ENCODE measurements at regions not wholly inside any gene's neighbourhood (a gene's known extent, or its start where the extent isn't known, plus 50 kb on each side); places are given as distances from the start of the nearest gene placed in this dataset.

DNA sequence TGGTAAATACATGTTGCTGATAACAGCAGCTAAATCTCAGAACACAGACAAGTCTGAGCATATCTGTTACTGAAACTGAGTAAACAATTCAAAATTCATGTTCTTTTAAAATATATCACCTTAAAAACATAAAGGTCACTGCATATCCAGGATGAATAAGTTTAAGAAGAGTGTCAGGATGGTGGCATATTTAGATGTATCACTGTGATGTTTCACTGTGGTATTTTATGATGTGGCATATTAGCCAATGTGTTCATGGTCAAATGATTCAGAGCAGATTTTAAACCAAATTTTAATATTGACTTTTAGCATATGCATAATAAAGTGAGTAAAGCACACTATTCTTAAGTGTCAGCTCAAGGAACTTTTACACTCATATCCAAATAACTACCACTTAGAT lies 346.4 kb upstream of the DPPA4 start:
- H3K27ac ChIP-seq = no peak overlapping the region
- H3K4me3 ChIP-seq = no peak overlapping the region
- no peaks in the 10 kb centered on the region for H3K9me3 ChIP-seq
- DNase-seq (no peak), ATAC-seq (ENCODE audit: low FRiP score in 2 of 2) (no peak)
- H3K27me3 ChIP-seq = no peaks in the 10 kb centered on the region
- no peaks in the 10 kb centered on the region for H3K36me3 ChIP-seq
- no peaks in the 10 kb centered on the region for H3K4me1 ChIP-seq
- TF ChIP-seq EP300 (IDR thresholded peaks at IDR 0.05) = no peak
- TF ChIP-seq POLR2A (IDR thresholded peaks at IDR 0.05) = no peak
- TF ChIP-seq CTCF (IDR thresholded peaks at IDR 0.05) = no peak
- TF ChIP-seq POLR2AphosphoS5 (IDR thresholded peaks at IDR 0.05) = no peak

DNA sequence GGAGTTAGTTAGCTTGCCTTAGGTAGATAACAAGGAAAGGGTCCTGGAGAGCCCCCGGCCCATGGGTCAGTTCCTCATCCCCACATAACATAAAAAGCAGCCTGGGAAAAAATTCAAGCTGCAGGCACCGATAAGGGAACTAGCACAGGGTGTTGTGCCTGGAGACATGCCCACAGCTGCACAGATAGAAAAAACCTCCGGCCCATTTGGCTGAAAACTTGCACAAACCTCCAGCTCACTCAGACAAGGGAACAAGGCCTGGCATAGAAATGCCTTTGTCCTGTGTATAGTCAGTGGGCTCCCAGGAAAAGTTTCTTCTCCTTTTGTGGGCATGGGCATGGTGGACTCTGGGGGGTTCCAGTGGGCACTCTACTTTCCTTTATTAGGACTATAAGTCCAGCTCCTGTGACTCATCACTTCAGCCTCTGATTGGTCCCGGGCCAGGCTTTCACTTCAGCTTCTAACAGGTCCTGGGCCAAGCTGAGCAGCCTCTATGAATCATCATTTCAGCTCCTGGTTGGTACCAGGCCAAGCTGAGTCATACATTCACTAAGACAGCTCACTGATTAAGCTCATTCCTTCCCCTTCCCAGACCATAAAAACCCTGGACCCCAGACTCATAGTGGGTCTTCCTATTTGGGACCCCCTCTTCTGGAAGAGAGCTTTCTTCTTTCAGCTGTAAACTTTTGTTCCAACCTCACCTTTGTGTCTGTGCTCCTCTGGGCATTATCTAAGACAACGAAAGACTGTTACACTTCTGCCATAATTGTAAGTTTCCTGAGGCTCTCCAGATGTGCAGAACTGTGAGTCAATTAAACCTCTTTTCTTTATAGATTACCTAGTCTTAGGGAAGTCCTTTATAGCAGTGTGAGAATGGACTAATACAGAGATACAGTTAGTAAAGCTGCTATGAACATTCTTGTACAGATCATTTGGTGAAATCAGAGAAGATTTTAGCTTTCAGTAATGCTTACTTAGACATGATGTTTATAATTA lies 348.0 kb upstream of the DPPA4 start:
- WGBS, 2 donors = 66 to 78% methylated on average over 4 to 5 of the region's 5 CpGs
- H3K27me3 ChIP-seq = no peaks in the 10 kb centered on the region
- H3K4me1 ChIP-seq = no peaks in the 10 kb centered on the region
- peak in 1 of 2 donors; percentile 65 for DNase-seq
- no peak overlapping the region for H3K27ac ChIP-seq
- no peaks in the 10 kb centered on the region for H3K9me3 ChIP-seq
- peak; percentile 73 to 88 for ATAC-seq (ENCODE audit: low FRiP score in 2 of 2)
- H3K4me3 ChIP-seq = no peak overlapping the region
- no peak for TF ChIP-seq EP300 (IDR thresholded peaks at IDR 0.05)
- no peak for TF ChIP-seq CTCF (IDR thresholded peaks at IDR 0.05)
- TF ChIP-seq POLR2AphosphoS5 (IDR thresholded peaks at IDR 0.05) = no peak
- no peak for TF ChIP-seq POLR2A (IDR thresholded peaks at IDR 0.05)
- H3K36me3 ChIP-seq = no peaks in the 10 kb centered on the region

DNA sequence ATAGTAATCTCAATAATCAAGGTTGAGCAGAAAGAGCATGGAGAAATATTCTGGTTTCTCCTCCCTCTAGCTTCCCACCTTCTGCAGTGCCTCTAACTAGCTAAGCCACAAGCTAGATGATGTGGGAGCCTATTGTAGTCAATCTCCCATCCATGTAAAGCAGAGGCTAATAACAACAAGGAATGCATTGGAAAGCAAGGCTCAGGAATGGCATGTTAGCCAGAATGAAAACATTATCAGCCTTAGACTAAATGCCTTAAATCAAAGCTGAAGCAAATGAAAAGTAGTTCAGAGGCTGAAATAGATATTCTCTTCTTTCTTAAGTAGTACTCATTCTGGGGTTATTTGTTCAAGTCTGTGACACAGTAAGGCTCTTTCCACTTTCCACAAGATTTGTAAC lies 350.3 kb upstream of the DPPA4 start:
- ATAC-seq (ENCODE audit: low FRiP score in 2 of 2) (no peak), DNase-seq (no peak)
- Histone ChIP-seq H3K27ac (no peak overlapping the region), H3K9me3 (no peaks in the 10 kb centered on the region), H3K4me1 (no peaks in the 10 kb centered on the region), H3K27me3 (no peaks in the 10 kb centered on the region), H3K4me3 (no peak overlapping the region), H3K36me3 (no peaks in the 10 kb centered on the region)
- no peak for TF ChIP-seq CTCF (IDR thresholded peaks at IDR 0.05)

DNA sequence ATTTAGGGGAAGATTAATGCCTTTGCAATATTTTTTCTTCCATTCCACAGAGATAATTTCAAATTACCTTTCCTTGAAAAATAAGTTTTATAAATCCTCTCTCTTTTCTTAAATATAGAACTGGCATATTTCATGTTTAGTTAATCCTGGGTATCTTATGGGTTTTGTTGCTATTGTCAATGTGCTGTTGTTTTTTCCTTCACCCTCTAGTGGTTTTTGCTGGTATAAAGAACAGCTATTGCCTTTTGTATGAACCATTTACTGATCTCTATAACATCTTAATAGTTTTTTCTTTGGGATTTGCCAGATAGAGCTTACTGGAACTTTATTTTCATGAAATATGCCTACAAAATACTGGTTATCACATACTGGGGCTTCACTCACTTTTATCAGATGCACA lies 359.6 kb upstream of the DPPA4 start:
- Histone ChIP-seq H3K36me3 (no peaks in the 10 kb centered on the region), H3K4me3 (no peak overlapping the region), H3K27ac (no peak overlapping the region), H3K9me3 (peaks cover 0 to 3% (median 1%) of the 10 kb centered on the region in 4 donors), H3K27me3 (no peaks in the 10 kb centered on the region), H3K4me1 (no peaks in the 10 kb centered on the region)
- no peak for DNase-seq
- TF ChIP-seq CTCF (IDR thresholded peaks at IDR 0.05) (no peak), POLR2A (IDR thresholded peaks at IDR 0.05) (no peak), EP300 (IDR thresholded peaks at IDR 0.05) (no peak), POLR2AphosphoS5 (IDR thresholded peaks at IDR 0.05) (no peak)
- no peak for ATAC-seq (ENCODE audit: low FRiP score in 2 of 2)

DNA sequence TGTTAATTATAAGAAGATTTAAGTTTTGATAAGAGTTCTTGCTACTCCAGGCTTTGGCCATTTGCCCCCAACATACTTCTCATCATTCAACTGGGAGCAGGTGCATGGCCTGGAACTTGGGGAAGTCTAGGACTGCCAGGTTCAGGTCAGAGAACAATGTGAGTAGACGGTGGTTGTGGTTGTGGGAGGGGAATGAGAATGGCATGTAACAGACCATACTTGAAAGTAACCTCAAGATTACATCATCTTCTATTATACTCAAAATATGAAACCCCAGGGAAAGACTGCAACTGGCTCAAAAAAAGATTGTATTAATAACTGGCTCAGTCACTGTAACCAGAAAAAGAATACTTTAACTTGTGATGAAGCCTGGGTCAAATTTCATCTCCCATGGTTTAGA lies 364.9 kb upstream of the DPPA4 start:
- WGBS, 2 donors = 3 to 29% methylated on average over 1 of the region's 1 CpG
- Histone ChIP-seq H3K36me3 (no peaks in the 10 kb centered on the region), H3K4me1 (no peaks in the 10 kb centered on the region), H3K4me3 (no peak overlapping the region), H3K27ac (no peak overlapping the region), H3K27me3 (no peaks in the 10 kb centered on the region), H3K9me3 (peaks cover 0 to 5% (median 0%) of the 10 kb centered on the region in 4 donors)
- no peak for DNase-seq
- ATAC-seq (ENCODE audit: low FRiP score in 2 of 2) = peak in 1 of 2 donors; percentile 29
- TF ChIP-seq EP300 (IDR thresholded peaks at IDR 0.05) (no peak), POLR2A (IDR thresholded peaks at IDR 0.05) (no peak), CTCF (IDR thresholded peaks at IDR 0.05) (no peak), POLR2AphosphoS5 (IDR thresholded peaks at IDR 0.05) (no peak)
